SK-N-MC (cell line): ENCODE measurements at regions not wholly inside any gene's neighbourhood (a gene's known extent, or its start where the extent isn't known, plus 50 kb on each side); places are given as distances from the start of the nearest gene placed in this dataset.

ENCODE experiments used
- EZH2 ChIP-seq: fragments of 200-600 bp; sonication (generic); IDR thresholded peaks from one replicate; pipeline ENCODE4 v1.6.1; 2017; ENCODE audit warnings: antibody characterized with exemption
- FOXP2 ChIP-seq: optimal IDR thresholded peaks from 2 replicates; pipeline ENCODE3; 2011; ENCODE audit warnings: mild to moderate bottlenecking, moderate library complexity; ENCODE audit not compliant: insufficient read depth; ENCODE audit errors: extremely low read length, control extremely low read depth
- POLR2AphosphoS5 ChIP-seq: IDR thresholded peaks from 2 replicates; pipeline ENCODE4 v1.6.1; 2012; ENCODE audit warnings: mild to moderate bottlenecking, low read depth, low read length, borderline replicate concordance

- no peak for TF ChIP-seq POLR2AphosphoS5
- no peak for TF ChIP-seq EZH2
- no peak for TF ChIP-seq FOXP2
These were observed 746.6 kb downstream of the LRFN5 start for GRCh38 chr14:42353315-42353714.
